ENCODE measurements at regions not wholly inside any gene's neighbourhood (a gene's known extent, or its start where the extent isn't known, plus 50 kb on each side); places are given as distances from the start of the nearest gene placed in this dataset.
"Not testable (repeated sequence)": the region's sequence is repeated elsewhere in the genome, so short reads cannot be mapped to it uniquely, and the experiment has no call there.

DNA sequence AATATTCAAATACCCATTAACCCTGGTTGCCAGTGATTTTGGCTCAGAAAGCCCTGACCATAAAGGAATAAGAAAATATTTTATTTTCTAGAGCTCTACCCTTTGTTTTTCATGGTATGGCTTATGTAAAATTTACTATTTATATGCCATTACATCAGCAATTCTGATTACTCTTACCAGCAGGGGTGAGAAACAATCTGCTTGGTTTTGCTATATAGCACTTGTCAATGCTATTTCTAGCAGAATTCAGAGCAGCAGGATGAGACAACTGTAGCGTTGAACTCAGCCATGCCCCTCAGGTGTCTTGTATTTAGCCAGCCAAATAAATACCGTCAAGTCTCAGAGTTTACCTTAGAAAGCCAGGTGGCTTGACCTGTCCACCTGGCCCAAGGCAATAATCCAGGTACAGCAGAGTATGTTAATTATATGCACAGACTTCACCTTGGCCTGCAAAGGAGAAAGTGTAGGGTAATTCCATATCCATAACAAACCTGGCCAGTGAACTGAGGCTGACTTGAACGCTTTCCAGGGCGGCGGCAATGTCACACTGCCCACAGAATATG lies 1303.5 kb downstream of the RAPGEF2 start:
- POLR2A ChIA-PET: no interaction called here
- CTCF ChIA-PET: no interaction called here
- TF ChIP-seq CTCF (IDR thresholded peaks at IDR 0.05; ENCODE audit: control extremely low read depth, extremely low read depth, low read depth, missing control alignments): no peak
- DNase-seq (ENCODE audit: extremely low spot score): no peak

DNA sequence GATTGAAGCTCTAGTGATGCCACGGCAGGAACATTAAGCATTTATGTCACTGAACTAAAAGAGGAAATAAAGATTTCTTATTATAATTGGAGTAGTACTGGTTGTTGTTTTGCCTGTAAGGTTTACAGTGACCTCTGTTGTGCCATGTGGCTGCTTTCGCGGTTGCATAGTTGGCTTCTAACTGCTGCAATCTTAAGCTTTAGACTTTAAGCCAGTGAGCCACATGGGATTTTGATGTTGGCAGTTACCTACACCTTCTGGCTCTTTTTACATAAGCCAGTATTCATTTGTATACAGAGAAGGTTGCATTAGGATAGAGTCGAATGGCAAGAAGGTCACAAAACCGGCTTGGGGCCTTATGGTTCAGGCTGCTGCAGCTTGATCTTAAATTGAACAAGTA lies 1311.6 kb downstream of the RAPGEF2 start:
- ChIA-PET POLR2A (no interaction called here), CTCF (interaction anchor here (3.4 kb wide), 1 partner anchor 10 kb away, joined by 12 read pairs; no protein-coding TSS in a partner anchor)
- DNase-seq (ENCODE audit: extremely low spot score): no peak
- TF ChIP-seq CTCF (IDR thresholded peaks at IDR 0.05; ENCODE audit: control extremely low read depth, extremely low read depth, low read depth, missing control alignments): no peak

- no peak for DNase-seq (ENCODE audit: extremely low spot score)
- POLR2A ChIA-PET: no interaction called here
Measured at GRCh38 chr4:160423879-160424451, 1321.1 kb downstream of the RAPGEF2 start.

DNA sequence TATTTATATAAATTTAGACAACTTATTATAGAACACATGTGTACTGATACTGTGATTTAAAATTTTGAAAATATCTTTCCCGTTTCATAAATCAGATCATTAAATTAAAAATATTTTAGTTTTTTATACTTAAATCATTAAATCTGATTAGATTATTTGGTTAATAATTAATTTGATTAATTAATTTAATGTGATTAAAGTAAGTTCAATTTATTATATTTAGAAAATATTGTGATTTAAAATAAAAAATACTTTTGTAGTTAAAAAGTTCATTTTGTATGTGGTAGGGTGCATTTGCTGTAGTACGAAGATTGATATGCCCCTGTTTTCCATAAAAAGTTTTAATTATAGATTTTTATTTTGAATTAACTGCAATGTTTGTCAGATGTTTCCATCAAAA lies 1323.4 kb downstream of the RAPGEF2 start:
- no peak for DNase-seq (ENCODE audit: extremely low spot score)
- CTCF ChIA-PET: no interaction called here
- POLR2A ChIA-PET: no interaction called here
- TF ChIP-seq CTCF (IDR thresholded peaks at IDR 0.05; ENCODE audit: control extremely low read depth, extremely low read depth, low read depth, missing control alignments): no peak

More at GRCh38 chr4:160423879-160424451, 1321.1 kb downstream of the RAPGEF2 start:
- CTCF ChIA-PET: no interaction called here
- no peak for TF ChIP-seq CTCF (IDR thresholded peaks at IDR 0.05; ENCODE audit: control extremely low read depth, extremely low read depth, low read depth, missing control alignments)

DNA sequence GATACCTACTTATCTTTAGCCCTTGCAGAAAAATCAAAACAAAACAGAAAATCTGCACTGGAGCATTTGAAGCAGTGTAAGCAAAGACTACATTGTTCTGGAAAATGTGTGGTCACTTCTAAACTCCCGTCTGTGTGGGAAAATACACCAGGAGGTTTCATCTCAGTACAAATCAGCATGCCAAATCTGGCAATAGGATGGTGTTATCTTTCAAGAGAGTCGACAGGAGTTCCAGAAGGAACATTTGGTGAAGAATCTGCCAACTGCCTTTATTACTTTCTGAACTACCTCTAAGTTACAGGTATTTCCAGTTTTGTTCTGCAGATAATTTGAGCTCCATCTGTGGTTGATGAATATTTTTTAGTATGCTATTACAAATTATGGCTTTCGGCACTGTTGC lies 1348.0 kb downstream of the RAPGEF2 start:
- TF ChIP-seq CTCF (IDR thresholded peaks at IDR 0.05; ENCODE audit: control extremely low read depth, extremely low read depth, low read depth, missing control alignments): no peak
- ChIA-PET CTCF (no interaction called here), POLR2A (no interaction called here)
- no peak for DNase-seq (ENCODE audit: extremely low spot score)

- CTCF ChIA-PET; DNase-seq (ENCODE audit: extremely low spot score): not testable (repeated sequence)
- POLR2A ChIA-PET: interaction anchor here (0.7 kb wide), 1 partner anchor 54 kb away, joined by 3 read pairs; no protein-coding TSS in a partner anchor
Measured at GRCh38 chr4:160481696-160482690, 1379.1 kb downstream of the RAPGEF2 start.
